Fibroblast of villous mesenchyme (primary cell): ENCODE measurements at regions not wholly inside any gene's neighbourhood (a gene's known extent, or its start where the extent isn't known, plus 50 kb on each side); places are given as distances from the start of the nearest gene placed in this dataset.

Source experiments
- DNase-seq: peaks from one replicate; pipeline ENCODE4 v3.0.0-alpha.2; 2010; ENCODE audit warnings: low read depth
- H3K4me3 ChIP-seq: 2 replicates; pipeline ENCODE4 v1.5.1; 2011; ENCODE audit warnings: low read depth, mild to moderate bottlenecking, low read length
- TF ChIP-seq, protein P1 (sequence below): IDR thresholded peaks from 2 replicates; pipeline ENCODE4 v1.5.1; 2012; ENCODE audit warnings: low read depth, mild to moderate bottlenecking, low read length; ENCODE audit not compliant: insufficient read depth

DNA sequence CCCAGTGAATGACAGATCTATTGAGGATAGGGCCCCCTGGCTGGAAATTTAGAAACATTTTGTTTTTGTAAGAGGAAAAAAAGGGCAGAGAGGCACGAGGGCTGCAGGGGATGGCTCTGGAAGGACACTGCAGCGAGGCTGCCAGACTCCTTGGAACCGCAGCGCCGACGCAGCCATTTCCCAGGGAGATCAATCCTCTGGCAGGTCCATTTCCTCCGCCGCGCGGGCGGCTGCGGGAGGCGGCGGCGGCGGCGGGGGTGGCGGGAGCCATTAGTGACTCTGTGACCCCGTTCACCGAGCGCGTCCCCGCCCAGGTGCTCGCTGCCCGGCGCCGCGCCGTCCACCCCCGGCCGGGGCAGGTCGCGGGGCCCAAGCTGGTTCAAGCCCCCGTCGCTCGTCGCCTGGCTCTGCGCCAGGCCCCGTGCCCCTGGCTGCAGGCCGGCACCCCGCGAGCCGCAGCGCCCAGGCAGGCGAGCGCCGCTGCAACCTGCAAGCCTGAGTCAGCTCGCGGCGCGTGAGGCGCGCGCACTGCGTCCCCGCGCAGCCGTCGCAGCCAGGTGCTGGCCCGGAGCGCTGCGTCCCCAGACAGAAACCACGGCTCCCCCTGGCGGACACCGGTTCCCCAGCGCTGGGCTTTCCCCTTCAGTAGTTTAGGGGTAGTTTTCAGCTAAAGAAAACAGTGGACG is 192.6 kb downstream of the KATNAL1 start:
- peak overlapping the region; percentile 45 for H3K4me3 ChIP-seq
- DNase-seq, result peak; percentile 79
- TF ChIP-seq, protein P1, sequence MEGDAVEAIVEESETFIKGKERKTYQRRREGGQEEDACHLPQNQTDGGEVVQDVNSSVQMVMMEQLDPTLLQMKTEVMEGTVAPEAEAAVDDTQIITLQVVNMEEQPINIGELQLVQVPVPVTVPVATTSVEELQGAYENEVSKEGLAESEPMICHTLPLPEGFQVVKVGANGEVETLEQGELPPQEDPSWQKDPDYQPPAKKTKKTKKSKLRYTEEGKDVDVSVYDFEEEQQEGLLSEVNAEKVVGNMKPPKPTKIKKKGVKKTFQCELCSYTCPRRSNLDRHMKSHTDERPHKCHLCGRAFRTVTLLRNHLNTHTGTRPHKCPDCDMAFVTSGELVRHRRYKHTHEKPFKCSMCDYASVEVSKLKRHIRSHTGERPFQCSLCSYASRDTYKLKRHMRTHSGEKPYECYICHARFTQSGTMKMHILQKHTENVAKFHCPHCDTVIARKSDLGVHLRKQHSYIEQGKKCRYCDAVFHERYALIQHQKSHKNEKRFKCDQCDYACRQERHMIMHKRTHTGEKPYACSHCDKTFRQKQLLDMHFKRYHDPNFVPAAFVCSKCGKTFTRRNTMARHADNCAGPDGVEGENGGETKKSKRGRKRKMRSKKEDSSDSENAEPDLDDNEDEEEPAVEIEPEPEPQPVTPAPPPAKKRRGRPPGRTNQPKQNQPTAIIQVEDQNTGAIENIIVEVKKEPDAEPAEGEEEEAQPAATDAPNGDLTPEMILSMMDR, result peak; percentile 94

GRCh38 chr13:30113983-30114570 is 193.3 kb downstream of the KATNAL1 start:
- TF ChIP-seq, protein P1, result no peak
- H3K4me3 ChIP-seq, result peak overlapping the region; percentile 45
- DNase-seq, result no peak

DNA sequence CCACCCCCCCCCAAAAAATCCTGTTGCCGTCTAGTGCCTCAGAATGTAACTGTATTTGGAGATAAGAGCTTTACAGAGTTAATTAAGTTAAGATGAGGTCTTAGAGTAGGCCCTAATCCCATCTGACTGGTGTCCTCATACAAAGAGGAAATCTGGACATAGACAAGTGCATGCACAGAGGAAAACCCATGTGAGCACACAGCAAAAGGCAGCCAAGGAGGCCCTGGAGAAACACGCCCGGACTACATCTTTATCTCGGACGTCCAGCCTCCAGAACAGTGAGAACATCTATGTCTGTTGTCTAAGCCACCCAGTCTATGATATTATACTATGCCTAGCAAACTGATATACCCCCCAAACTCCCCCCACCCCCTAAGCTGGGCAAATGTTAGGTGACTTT is 193.8 kb downstream of the KATNAL1 start:
- no peak overlapping the region for H3K4me3 ChIP-seq
- DNase-seq, result no peak

DNA sequence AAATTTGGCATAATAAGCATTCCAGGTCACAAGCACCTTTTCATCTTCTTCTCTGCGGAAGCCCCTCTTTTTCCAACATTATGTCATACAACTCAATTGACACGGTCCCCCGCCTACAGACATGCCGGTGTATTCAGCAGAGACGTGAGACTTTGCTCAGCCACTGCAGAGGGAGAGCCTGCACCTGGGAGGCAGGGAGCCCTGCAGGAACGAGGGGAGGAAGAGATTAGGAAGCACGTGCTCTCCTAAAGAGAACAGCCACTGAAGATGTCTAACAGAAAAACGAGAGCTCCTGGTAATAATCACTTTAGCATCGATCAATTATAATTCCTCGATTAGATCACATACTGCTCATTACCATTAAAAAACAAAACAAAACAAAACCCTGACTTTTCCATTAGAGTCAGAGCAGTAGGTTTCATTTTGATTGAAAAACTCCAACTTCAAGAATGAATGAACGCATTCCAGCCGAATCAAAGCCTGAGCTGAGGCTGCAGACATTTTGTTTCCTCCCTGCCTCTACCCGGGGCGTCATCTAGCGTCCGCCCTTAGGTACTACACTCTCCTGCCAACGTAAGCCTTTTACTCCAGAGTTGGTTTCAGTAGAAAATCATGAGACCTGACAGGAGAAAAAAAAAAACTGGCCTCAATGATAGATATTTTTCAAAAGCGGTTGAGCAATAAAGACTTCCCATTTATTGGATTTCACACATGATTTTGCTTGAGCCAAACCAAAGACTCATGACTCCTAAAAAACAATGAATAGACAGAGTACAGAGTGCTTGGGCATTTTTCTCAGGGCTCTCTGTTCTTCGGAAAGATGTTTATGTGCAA is 194.5 kb downstream of the KATNAL1 start:
- TF ChIP-seq, protein P1, result peak; percentile 100
- H3K4me3 ChIP-seq, result peak overlapping the region; percentile 30
- DNase-seq, result peak; percentile 90

More for the DNA sequence above, 193.8 kb downstream of the KATNAL1 start:
- TF ChIP-seq, protein P1, result no peak

DNA sequence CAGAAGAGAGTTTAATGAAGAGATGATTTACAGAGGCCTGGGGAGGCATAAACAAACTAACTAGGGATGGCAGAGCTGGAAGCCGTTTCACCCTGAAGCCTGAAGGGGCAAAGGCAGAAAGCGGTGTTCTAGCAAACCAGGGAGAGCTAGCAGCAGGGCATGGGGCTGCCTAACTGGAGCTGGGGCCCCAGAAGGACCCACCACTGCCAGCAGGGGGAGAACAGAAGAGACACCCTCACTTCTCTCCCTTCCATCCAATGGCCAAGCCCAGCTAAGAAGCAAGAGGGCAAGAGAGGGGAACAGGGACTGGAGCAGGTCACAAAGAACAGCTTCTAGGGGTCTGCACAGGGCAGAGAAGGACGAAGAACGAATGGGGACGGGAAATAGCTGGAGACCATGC is 195.5 kb downstream of the KATNAL1 start:
- TF ChIP-seq, protein P1, result peak; percentile 35
- no peak for DNase-seq
- H3K4me3 ChIP-seq, result no peak overlapping the region

DNA sequence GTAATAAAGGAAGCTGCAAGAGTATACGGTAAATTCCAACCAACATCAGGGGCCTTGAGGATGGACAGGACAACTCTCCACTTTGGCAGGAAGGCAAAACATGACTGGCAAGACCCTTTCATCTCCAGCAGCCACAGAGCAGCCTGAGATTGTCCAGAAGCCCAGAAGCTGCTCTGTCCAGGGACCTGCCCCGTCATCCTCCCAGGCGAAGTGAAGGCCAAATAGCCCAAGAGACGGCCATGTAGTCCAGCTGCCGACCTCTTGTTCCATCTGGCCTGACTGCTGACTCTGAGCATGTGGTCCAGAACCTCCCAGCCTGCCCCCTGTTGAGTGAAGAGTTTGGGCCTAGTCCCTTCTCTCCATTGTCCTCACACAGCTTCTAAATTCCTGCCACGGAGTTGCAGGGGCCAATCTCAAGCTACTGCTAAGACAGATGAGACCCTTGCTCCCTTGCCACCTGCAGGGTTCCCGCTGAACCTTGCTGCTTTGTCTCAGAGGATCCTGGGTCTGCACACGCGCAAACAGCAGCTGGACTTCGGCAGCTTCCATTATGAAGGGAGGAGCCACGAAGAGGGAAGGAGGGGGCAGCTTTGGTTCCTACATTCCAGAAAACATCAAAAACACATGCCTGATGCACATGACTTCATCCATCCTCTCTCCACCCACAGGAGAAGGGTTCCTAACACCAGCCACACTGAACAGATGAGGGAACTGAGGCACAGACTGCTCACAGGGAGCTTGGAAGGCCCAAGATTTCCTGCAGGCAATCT is 196.9 kb downstream of the KATNAL1 start:
- TF ChIP-seq, protein P1, result no peak
- DNase-seq, result no peak
- H3K4me3 ChIP-seq, result no peak overlapping the region
